Astrocyte of the spinal cord (primary cell): ENCODE measurements at regions not wholly inside any gene's neighbourhood (a gene's known extent, or its start where the extent isn't known, plus 50 kb on each side); places are given as distances from the start of the nearest gene placed in this dataset.

ENCODE experiments used
- DNase-seq: peaks from one replicate; pipeline ENCODE4 v3.0.0; 2011; ENCODE audit warnings: low read depth, low spot score
- H3K4me3 ChIP-seq: 2 replicates; pipeline ENCODE4 v1.5.1; 2011; ENCODE audit warnings: low read depth, mild to moderate bottlenecking, low read length, moderate library complexity
- in situ Hi-C: cut with HindIII; loops from 2 replicates; pipeline ENCODE4 v1.10.0; 2017; ENCODE audit warnings: low sequenced_read_pairs
- TF ChIP-seq, protein P1 (sequence below): IDR thresholded peaks from 2 replicates; pipeline ENCODE4 v1.5.1; 2012; ENCODE audit warnings: low read depth, mild to moderate bottlenecking, low read length, inconsistent platforms

- H3K4me3 ChIP-seq: no peak overlapping the region
- DNase-seq: no peak
- in situ Hi-C loops: no loop called here
- TF ChIP-seq, protein P1, sequence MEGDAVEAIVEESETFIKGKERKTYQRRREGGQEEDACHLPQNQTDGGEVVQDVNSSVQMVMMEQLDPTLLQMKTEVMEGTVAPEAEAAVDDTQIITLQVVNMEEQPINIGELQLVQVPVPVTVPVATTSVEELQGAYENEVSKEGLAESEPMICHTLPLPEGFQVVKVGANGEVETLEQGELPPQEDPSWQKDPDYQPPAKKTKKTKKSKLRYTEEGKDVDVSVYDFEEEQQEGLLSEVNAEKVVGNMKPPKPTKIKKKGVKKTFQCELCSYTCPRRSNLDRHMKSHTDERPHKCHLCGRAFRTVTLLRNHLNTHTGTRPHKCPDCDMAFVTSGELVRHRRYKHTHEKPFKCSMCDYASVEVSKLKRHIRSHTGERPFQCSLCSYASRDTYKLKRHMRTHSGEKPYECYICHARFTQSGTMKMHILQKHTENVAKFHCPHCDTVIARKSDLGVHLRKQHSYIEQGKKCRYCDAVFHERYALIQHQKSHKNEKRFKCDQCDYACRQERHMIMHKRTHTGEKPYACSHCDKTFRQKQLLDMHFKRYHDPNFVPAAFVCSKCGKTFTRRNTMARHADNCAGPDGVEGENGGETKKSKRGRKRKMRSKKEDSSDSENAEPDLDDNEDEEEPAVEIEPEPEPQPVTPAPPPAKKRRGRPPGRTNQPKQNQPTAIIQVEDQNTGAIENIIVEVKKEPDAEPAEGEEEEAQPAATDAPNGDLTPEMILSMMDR: no peak
Observed at GRCh38 chr6:139546106-139546472, 171.6 kb upstream of the CITED2 start.

- TF ChIP-seq, protein P1: no peak
- peak; percentile 36 for DNase-seq
- in situ Hi-C loops: no loop called here
- H3K4me3 ChIP-seq: no peak overlapping the region
Observed at GRCh38 chr6:139545206-139546105, 171.0 kb upstream of the CITED2 start.

GRCh38 chr6:139544701-139545057, 170.2 kb upstream of the CITED2 start:
- H3K4me3 ChIP-seq: no peak overlapping the region
- no peak for DNase-seq
- TF ChIP-seq, protein P1: no peak
- in situ Hi-C loops: no loop called here

- DNase-seq: no peak
- in situ Hi-C loops: no loop called here
- TF ChIP-seq, protein P1: no peak
- H3K4me3 ChIP-seq: no peak overlapping the region
Observed at GRCh38 chr6:139542351-139542750, 167.9 kb upstream of the CITED2 start.

- no peak overlapping the region for H3K4me3 ChIP-seq
- TF ChIP-seq, protein P1: no peak
- DNase-seq: peak; percentile 25
- in situ Hi-C loops: no loop called here
Observed at GRCh38 chr6:139540894-139541293, 166.4 kb upstream of the CITED2 start.

DNA sequence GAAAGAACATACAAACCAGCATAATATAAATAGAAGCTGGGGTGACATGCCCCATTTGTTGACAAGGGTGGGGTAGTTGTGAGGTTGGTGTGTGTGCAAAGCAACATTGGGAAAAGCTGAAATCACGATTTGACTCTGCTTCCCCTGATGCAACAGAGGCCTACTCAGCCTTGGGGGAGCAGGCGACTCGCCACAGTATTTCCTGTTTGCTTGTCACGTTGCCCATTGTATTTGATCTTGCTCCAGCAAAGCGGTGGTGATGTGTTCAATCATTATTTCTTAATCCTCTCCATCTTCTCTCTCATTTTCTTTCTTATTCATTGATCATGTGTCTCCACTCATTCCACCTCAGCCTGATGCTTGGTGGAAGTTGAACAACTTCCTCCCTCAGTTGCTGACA, 165.8 kb upstream of the CITED2 start:
- H3K4me3 ChIP-seq: no peak overlapping the region
- DNase-seq: peak; percentile 60
- in situ Hi-C loops: no loop called here
- TF ChIP-seq, protein P1: no peak
